HEK293 (cell line): ENCODE measurements at regions not wholly inside any gene's neighbourhood (a gene's known extent, or its start where the extent isn't known, plus 50 kb on each side); places are given as distances from the start of the nearest gene placed in this dataset.
A peak's percentile ranks its signal among the peaks of the same experiment; 100 is the strongest.

ENCODE experiments used
- CTCF ChIA-PET: fragments of 350-600 bp; formaldehyde crosslinking; extraction: SDS; loops from one replicate; lab custom pipeline; 2021; ENCODE audit warnings: antibody characterized with exemption; lab: Yijun Ruan, JAX
- POLR2A ChIA-PET: fragments of 300-600 bp; formaldehyde crosslinking; extraction: SDS; loops from one replicate; lab custom pipeline; 2020; ENCODE audit warnings: antibody characterized with exemption, inconsistent platforms; lab: Yijun Ruan, JAX
- H3K27ac ChIP-seq: fragments of 200-500 bp; sonication (Bioruptor generic); 2 replicates; pipeline ENCODE4 v1.5.1; 2014; ENCODE audit warnings: low read depth, low read length, control low read depth, inconsistent platforms; ENCODE audit errors: extremely low read depth
- H3K36me3 ChIP-seq, 2 experiments: fragments of 200-500 bp in 1 of 2; sonication (Bioruptor generic) in 1 of 2; 1 replicate in 1 of 2; 2 replicates in 1 of 2; pipeline ENCODE4 v1.5.1; 2014 to 2017; ENCODE audit warnings: inconsistent platforms in 2 of 2, low read length in 2 of 2; ENCODE audit not compliant: control insufficient read depth in 2 of 2, insufficient read depth in 1 of 2
- H3K4me1 ChIP-seq: fragments of 200-500 bp; sonication (Bioruptor generic); 2 replicates; pipeline ENCODE4 v1.5.1; 2014; ENCODE audit warnings: mild to moderate bottlenecking, low read length, inconsistent platforms; ENCODE audit not compliant: control insufficient read depth, insufficient read depth
- H3K4me3 ChIP-seq: 2 replicates; pipeline ENCODE4 v1.5.1; 2011; ENCODE audit warnings: low read depth, mild to moderate bottlenecking, control low read depth, low read length, moderate library complexity
- H3K9me3 ChIP-seq: fragments of 200-500 bp; sonication (Bioruptor generic); 2 replicates; pipeline ENCODE4 v1.5.1; 2014; ENCODE audit warnings: low read depth, low read length, inconsistent platforms; ENCODE audit not compliant: control insufficient read depth, insufficient read depth
- BCL11A ChIP-seq: fragments of 450-650 bp; formaldehyde crosslinking; IDR thresholded peaks from 2 replicates; pipeline ENCODE4 v1.5.1; 2016; ENCODE audit warnings: low read depth, missing biosample characterization, missing genetic modification characterization
- HOXD13 ChIP-seq: sonication (generic); formaldehyde crosslinking; IDR thresholded peaks from 2 replicates; pipeline ENCODE4 v1.8.0; 2022; ENCODE audit warnings: missing genetic modification reagents, borderline replicate concordance
- KLF8 ChIP-seq: fragments of 450-650 bp; formaldehyde crosslinking; IDR thresholded peaks from 2 replicates; pipeline ENCODE4 v1.5.1; 2016; ENCODE audit warnings: missing biosample characterization, missing genetic modification characterization
- SP3 ChIP-seq: fragments of 450-650 bp; formaldehyde crosslinking; IDR thresholded peaks from 2 replicates; pipeline ENCODE4 v1.5.1; 2016; ENCODE audit warnings: missing biosample characterization, missing genetic modification characterization
- SP7 ChIP-seq: fragments of 450-650 bp; formaldehyde crosslinking; IDR thresholded peaks from 2 replicates; pipeline ENCODE4 v1.5.1; 2016; ENCODE audit warnings: missing biosample characterization, missing genetic modification characterization
- TRIM28 ChIP-seq: IDR thresholded peaks from 2 replicates; pipeline ENCODE4 v1.6.1; 2011; ENCODE audit warnings: low read length, control low read depth, borderline replicate concordance
- ZBTB21 ChIP-seq: fragments of 450-650 bp; formaldehyde crosslinking; IDR thresholded peaks from 2 replicates; pipeline ENCODE4 v1.5.1; 2017; ENCODE audit warnings: missing biosample characterization, missing genetic modification characterization
- ZBTB48 ChIP-seq: fragments of 450-650 bp; formaldehyde crosslinking; IDR thresholded peaks from 2 replicates; pipeline ENCODE4 v1.5.1; 2016; ENCODE audit warnings: missing biosample characterization, missing genetic modification characterization
- ZFP41 ChIP-seq: fragments of 450-650 bp; formaldehyde crosslinking; IDR thresholded peaks from 2 replicates; pipeline ENCODE4 v1.5.1; 2016; ENCODE audit warnings: missing biosample characterization, missing genetic modification characterization, borderline replicate concordance
- ZNF146 ChIP-seq: fragments of 450-650 bp; formaldehyde crosslinking; IDR thresholded peaks from 2 replicates; pipeline ENCODE4 v1.5.1; 2016; ENCODE audit warnings: missing biosample characterization, missing genetic modification characterization
- ZNF184 ChIP-seq: fragments of 450-650 bp; IDR thresholded peaks from 2 replicates; pipeline ENCODE4 v1.5.1; 2018; ENCODE audit warnings: missing biosample characterization, mild to moderate bottlenecking, missing genetic modification characterization
- ZNF23 ChIP-seq: fragments of 450-650 bp; formaldehyde crosslinking; IDR thresholded peaks from 2 replicates; pipeline ENCODE4 v1.5.1; 2016; ENCODE audit warnings: missing biosample characterization, missing genetic modification characterization, borderline replicate concordance
- ZNF302 ChIP-seq: fragments of 450-650 bp; formaldehyde crosslinking; IDR thresholded peaks from 2 replicates; pipeline ENCODE4 v1.5.1; 2016; ENCODE audit warnings: missing biosample characterization, missing genetic modification characterization, low read depth
- ZNF335 ChIP-seq: fragments of 450-650 bp; formaldehyde crosslinking; conservative IDR thresholded peaks from 2 replicates; pipeline ENCODE4 v1.5.1; 2016; ENCODE audit warnings: missing biosample characterization, missing genetic modification characterization
- ZNF354C ChIP-seq: fragments of 450-650 bp; formaldehyde crosslinking; IDR thresholded peaks from 2 replicates; pipeline ENCODE4 v1.5.1; 2016; ENCODE audit warnings: missing biosample characterization, missing genetic modification characterization, low read depth, borderline replicate concordance
- ZNF433 ChIP-seq: fragments of 450-650 bp; formaldehyde crosslinking; IDR thresholded peaks from 2 replicates; pipeline ENCODE4 v1.5.1; 2016; ENCODE audit warnings: missing biosample characterization, missing genetic modification characterization, low read depth
- ZNF473 ChIP-seq: fragments of 450-650 bp; formaldehyde crosslinking; IDR thresholded peaks from 2 replicates; pipeline ENCODE4 v1.5.1; 2017; ENCODE audit warnings: missing biosample characterization, missing genetic modification characterization
- ZNF529 ChIP-seq: fragments of 450-650 bp; formaldehyde crosslinking; IDR thresholded peaks from 2 replicates; pipeline ENCODE4 v1.5.1; 2017; ENCODE audit warnings: missing genetic modification characterization, missing biosample characterization; ENCODE audit not compliant: insufficient replicate concordance
- ZNF785 ChIP-seq: fragments of 450-650 bp; formaldehyde crosslinking; IDR thresholded peaks from 2 replicates; pipeline ENCODE4 v1.5.1; 2016; ENCODE audit warnings: missing biosample characterization, missing genetic modification characterization
- ZNF792 ChIP-seq: fragments of 450-650 bp; formaldehyde crosslinking; IDR thresholded peaks from 2 replicates; pipeline ENCODE4 v1.5.1; 2016; ENCODE audit warnings: missing biosample characterization, missing genetic modification characterization
- ZSCAN23 ChIP-seq: fragments of 450-650 bp; formaldehyde crosslinking; IDR thresholded peaks from 2 replicates; pipeline ENCODE4 v1.5.1; 2016; ENCODE audit warnings: missing biosample characterization, missing genetic modification characterization
- TF ChIP-seq, protein P1 (sequence below): sonication (generic); formaldehyde crosslinking; IDR thresholded peaks from 2 replicates; pipeline ENCODE4 v1.8.1; 2022; ENCODE audit warnings: mild to moderate bottlenecking, moderate library complexity, missing genetic modification reagents
- TF ChIP-seq, protein P2 (sequence below): fragments of 450-650 bp; formaldehyde crosslinking; IDR thresholded peaks from 2 replicates; pipeline ENCODE4 v1.5.1; 2017; ENCODE audit warnings: missing biosample characterization, missing genetic modification characterization
- TF ChIP-seq, protein P3 (sequence below): fragments of 450-650 bp; formaldehyde crosslinking; optimal IDR thresholded peaks from 2 replicates; pipeline ENCODE3; 2016; ENCODE audit warnings: missing biosample characterization, mild to moderate bottlenecking, missing genetic modification characterization

DNA sequence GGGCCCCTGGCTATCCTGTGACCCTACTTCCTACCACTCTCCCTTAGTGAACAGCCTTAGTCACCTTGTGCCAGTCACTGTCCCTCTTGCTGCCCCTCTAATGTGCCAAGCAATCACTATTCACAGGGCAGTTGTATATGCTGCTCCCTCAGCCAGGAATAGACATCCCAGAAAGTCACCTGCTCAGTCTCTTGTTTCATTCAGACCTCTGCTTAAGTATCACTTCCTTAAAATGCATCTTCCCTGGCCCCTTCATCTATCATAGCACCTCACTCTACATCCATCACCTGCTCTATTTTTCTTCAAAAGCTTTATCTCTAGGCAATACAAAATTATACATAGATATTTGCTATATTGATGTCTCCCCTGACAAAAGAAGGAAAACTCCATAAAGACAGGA is 328.4 kb upstream of the NFE2L3 start (continued):
- TF ChIP-seq KLF8 (tag by site-specific recombination) (no peak), ZFP41 (tag by site-specific recombination) (no peak), ZNF335 (no peak), ZNF184 (tag by site-specific recombination) (no peak), ZSCAN23 (no peak), HOXD13 (no peak), TRIM28 (no peak), SP7 (tag by site-specific recombination) (no peak)

DNA sequence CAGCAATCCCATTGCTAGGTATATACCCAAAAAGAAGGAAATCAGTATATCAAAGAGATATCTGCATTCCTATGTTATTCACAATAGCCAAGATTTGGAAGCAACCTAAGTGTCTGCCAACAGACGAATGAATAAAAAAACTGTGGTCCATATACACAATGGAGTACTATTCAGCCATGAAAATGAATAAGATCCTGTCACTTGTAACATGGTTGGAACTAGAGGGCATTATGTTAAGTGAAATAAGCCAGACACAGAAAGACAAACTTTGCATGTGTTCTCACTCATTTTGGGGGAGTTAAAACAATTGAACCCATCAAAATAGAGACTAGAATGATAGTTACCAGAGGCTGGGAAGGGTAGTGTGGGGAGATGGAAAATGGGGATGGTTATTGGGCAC is 323.5 kb upstream of the NFE2L3 start:
- Histone ChIP-seq H3K9me3 (no peaks in the 10 kb centered on the region), H3K36me3 (no peaks in the 10 kb centered on the region), H3K4me3 (no peak overlapping the region)
- POLR2A ChIA-PET: no interaction called here
- CTCF ChIA-PET: interaction anchor here (0.5 to 1.2 kb wide), 7 partner anchors 10 to 569 kb away, joined by 3 to 5 read pairs (median 3); no protein-coding TSS in a partner anchor
- no peak for TF ChIP-seq BCL11A (tag by site-specific recombination)
- TF ChIP-seq ZBTB21 (tag by site-specific recombination): no peak
- peak; percentile 76 for TF ChIP-seq ZNF146
- TF ChIP-seq, protein P1, sequence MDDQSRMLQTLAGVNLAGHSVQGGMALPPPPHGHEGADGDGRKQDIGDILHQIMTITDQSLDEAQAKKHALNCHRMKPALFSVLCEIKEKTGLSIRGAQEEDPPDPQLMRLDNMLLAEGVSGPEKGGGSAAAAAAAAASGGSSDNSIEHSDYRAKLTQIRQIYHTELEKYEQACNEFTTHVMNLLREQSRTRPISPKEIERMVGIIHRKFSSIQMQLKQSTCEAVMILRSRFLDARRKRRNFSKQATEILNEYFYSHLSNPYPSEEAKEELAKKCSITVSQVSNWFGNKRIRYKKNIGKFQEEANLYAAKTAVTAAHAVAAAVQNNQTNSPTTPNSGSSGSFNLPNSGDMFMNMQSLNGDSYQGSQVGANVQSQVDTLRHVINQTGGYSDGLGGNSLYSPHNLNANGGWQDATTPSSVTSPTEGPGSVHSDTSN: no peak
- TF ChIP-seq ZNF785 (tag by site-specific recombination): no peak
- TF ChIP-seq SP3 (tag by site-specific recombination): no peak
- TF ChIP-seq ZNF433 (tag by site-specific recombination): no peak
- TF ChIP-seq, all 188 proteins: peak for 1
- Histone ChIP-seq H3K27ac (no peak overlapping the region), H3K4me1 (peaks cover 19% of the 10 kb centered on the region)

DNA sequence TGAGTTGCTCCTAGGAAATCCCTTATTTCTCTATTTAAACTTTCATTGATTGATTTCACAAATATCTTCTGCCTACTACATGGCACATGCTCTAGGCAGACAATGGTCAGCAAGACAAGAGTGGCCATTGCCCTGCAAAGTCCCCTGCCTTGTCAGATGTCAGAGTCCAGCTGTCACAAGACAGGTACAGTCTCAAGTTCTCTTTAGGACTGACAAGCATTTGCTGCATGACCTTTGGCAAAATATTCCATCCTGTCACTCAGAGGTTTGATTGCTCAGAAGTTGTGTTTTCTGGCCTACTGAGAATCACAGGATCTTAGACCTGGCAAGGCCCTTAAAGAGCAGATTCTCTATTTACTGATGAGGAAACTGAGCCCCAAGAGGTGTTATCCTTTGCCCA is 322.3 kb upstream of the NFE2L3 start:
- POLR2A ChIA-PET: interaction anchor here (0.6 kb wide), 1 partner anchor 460 kb away, joined by 3 read pairs; no protein-coding TSS in a partner anchor
- no peaks in the 10 kb centered on the region for H3K36me3 ChIP-seq
- CTCF ChIA-PET: interaction anchor here (0.9 to 1.2 kb wide), 3 partner anchors 8 to 11 kb away, joined by 3 read pairs; no protein-coding TSS in a partner anchor
- peaks cover 19% of the 10 kb centered on the region for H3K4me1 ChIP-seq
- H3K27ac ChIP-seq: no peak overlapping the region
- no peaks in the 10 kb centered on the region for H3K9me3 ChIP-seq
- TF ChIP-seq, protein P2, sequence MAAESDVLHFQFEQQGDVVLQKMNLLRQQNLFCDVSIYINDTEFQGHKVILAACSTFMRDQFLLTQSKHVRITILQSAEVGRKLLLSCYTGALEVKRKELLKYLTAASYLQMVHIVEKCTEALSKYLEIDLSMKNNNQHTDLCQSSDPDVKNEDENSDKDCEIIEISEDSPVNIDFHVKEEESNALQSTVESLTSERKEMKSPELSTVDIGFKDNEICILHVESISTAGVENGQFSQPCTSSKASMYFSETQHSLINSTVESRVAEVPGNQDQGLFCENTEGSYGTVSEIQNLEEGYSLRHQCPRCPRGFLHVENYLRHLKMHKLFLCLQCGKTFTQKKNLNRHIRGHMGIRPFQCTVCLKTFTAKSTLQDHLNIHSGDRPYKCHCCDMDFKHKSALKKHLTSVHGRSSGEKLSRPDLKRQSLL (tag by site-specific recombination): no peak
- TF ChIP-seq ZFP41 (tag by site-specific recombination) (no peak), ZNF335 (no peak), ZNF354C (tag by site-specific recombination) (no peak), ZNF792 (tag by site-specific recombination) (no peak), ZNF302 (tag by site-specific recombination) (no peak), ZBTB48 (tag by site-specific recombination) (no peak), ZNF529 (tag by site-specific recombination) (no peak), ZNF473 (tag by site-specific recombination) (no peak), ZNF23 (tag by site-specific recombination) (no peak)
- TF ChIP-seq, protein P3, sequence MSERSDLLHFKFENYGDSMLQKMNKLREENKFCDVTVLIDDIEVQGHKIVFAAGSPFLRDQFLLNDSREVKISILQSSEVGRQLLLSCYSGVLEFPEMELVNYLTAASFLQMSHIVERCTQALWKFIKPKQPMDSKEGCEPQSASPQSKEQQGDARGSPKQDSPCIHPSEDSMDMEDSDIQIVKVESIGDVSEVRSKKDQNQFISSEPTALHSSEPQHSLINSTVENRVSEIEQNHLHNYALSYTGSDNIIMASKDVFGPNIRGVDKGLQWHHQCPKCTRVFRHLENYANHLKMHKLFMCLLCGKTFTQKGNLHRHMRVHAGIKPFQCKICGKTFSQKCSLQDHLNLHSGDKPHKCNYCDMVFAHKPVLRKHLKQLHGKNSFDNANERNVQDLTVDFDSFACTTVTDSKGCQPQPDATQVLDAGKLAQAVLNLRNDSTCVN (tag by site-specific recombination): no peak
- H3K4me3 ChIP-seq: no peak overlapping the region
